DOHH2 (cell line): ENCODE measurements at regions not wholly inside any gene's neighbourhood (a gene's known extent, or its start where the extent isn't known, plus 50 kb on each side); places are given as distances from the start of the nearest gene placed in this dataset.

ENCODE experiments used
- EZH2phosphoT487 ChIP-seq: fragments of 200-600 bp; sonication (generic); IDR thresholded peaks from 2 replicates; pipeline ENCODE4 v1.6.1; 2017; ENCODE audit warnings: borderline replicate concordance, mild to moderate bottlenecking, antibody characterized with exemption, low read length, moderate library complexity, mixed read lengths
- TF ChIP-seq, protein P1 (sequence below): fragments of 200-600 bp; sonication (generic); IDR thresholded peaks from one replicate; pipeline ENCODE4 v1.5.1; 2014; ENCODE audit warnings: antibody characterized with exemption, mild to moderate bottlenecking, low read depth, low read length; ENCODE audit not compliant: poor library complexity, severe bottlenecking

DNA sequence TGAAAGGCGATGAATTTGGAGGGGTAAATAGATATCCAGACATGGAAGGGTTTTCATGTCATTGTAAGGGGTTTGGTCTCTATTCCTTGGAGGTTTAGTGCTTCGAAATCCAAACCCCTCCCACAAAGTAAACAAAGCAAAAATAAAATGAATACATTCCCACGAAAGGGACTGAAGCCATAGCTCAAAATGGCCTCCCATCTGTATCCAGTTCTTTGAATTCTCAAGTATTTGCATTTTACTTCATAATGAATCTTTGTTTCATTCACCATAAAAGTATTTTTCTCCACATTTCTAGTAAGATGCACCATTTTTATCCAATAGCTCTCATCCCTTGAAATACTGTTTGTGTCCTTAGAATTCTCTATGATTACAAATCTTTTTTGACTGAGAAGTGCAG lies 103.2 kb upstream of the DTNA start:
- TF ChIP-seq, protein P1, sequence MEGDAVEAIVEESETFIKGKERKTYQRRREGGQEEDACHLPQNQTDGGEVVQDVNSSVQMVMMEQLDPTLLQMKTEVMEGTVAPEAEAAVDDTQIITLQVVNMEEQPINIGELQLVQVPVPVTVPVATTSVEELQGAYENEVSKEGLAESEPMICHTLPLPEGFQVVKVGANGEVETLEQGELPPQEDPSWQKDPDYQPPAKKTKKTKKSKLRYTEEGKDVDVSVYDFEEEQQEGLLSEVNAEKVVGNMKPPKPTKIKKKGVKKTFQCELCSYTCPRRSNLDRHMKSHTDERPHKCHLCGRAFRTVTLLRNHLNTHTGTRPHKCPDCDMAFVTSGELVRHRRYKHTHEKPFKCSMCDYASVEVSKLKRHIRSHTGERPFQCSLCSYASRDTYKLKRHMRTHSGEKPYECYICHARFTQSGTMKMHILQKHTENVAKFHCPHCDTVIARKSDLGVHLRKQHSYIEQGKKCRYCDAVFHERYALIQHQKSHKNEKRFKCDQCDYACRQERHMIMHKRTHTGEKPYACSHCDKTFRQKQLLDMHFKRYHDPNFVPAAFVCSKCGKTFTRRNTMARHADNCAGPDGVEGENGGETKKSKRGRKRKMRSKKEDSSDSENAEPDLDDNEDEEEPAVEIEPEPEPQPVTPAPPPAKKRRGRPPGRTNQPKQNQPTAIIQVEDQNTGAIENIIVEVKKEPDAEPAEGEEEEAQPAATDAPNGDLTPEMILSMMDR, result no peak
- no peak for TF ChIP-seq EZH2phosphoT487
